Embryonic facial prominence (tissue), 1 donor: ENCODE measurements at regions not wholly inside any gene's neighbourhood (a gene's known extent, or its start where the extent isn't known, plus 50 kb on each side); places are given as distances from the start of the nearest gene placed in this dataset.

Experiments used
- DNase-seq: peaks from one replicate; pipeline ENCODE4 v3.0.0-alpha.2; 2016; ENCODE audit errors: extremely low spot score

DNA sequence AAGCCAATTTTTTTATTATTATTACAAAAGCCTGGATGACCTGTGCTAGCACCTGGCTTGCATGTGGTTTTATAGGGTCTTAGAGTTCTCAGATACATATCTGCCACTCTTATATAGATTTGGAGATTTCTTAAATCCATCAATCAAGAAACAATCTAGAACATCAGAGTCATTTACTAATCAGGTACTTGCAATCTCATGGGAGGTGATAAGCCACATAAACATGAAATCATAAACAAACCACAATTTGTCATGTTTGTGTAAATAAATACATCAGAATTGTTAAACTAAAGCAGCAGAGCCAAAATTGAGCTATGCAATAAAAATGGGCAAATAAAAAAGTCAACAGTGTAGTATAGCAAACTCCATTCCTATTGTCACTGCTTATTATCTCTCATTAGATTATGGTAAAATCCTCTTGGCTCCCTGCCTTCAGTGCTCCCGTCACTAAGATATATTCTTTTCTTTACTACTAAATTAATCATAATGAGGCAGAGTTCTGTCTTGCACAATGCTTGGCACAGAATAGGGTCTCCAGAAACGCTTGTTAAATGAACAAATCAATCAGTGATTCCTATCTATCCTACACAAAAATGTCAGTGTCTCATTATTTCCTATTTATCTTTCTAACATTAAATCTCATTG is 108.7 kb upstream of the TTC29 start:
- no peak for DNase-seq

GRCh38 chr4:147056940-147057610 is 111.4 kb upstream of the TTC29 start:
- no peak for DNase-seq

DNA sequence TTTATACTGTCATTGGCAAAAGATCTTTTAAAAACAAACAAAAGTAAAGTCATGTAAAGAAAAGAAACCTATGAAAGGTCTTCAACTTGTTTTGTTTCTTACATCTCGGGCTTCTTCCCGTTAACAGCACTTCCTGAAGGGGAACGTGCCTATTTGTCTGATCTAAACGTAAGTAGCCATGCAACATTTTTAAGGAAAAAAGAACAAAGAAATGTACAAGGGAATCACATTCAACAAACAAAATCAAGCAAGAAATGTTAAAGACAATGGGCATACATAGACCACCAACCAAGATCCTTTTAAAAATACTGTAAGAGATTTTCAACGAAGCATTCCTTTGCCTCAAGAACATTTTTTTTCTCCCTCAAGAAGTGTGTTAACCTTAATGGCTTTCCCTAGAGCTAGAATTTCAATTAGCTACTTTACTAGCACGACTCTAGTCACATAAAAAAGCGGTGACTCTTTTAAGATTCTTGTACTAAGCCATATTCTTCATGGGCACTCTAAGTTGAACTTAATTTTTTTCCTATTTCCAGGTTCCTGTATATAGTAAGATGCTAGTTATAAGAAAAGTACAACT is 112.0 kb upstream of the TTC29 start:
- DNase-seq = no peak

DNA sequence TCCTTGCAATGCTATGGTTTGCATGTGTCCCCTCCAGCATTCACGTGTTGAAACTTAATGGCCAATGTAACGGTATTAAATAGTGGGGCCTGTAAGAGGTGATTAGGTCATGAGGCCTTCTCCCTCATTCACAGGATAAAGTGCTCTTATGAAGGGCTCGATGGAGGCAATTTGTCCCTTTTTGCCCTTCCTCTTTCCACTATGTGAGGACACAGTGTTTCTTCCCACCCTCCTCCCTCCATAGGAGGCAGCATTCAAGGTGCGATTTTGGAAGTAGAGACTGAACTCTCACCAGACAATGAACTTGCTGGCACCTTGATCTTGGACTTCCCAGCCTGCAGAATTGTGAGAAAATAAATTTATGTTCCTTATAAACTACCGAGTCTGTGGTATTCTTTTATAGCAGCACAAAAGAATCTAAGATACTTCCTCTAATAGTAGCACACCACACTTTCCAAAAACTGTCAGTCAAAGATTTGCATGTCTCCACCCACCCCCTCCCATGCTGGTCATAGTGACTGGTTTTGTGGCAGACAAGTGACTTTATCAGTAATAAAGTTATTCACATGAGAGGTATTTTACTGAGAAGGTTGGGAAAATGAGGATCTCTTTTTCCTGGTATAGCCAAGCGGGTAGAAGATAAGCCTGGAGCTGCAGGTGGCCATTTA is 113.5 kb upstream of the TTC29 start:
- DNase-seq = no peak

- DNase-seq = peak; percentile 13
Measured at GRCh38 chr4:147060151-147060931, 114.7 kb upstream of the TTC29 start.

DNA sequence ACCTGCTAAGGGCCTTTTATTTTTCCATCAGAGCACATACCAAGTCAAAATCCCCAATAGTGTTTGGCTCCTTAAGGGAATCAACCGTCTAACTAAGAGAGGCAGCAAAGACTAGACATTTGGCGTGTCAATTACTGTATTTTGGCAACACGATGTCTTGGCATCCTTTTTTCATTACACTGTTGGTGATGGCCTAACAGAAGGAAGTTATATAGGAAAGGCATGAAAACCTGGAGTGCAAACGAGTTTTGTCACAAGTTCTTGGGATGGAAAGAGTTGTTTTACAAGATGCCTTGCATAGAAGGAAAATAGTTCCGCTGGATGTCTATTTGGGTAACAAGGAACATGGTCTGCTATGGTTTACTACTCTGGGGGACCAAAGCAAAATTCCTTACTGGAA is 119.2 kb upstream of the TTC29 start:
- DNase-seq = no peak

DNA sequence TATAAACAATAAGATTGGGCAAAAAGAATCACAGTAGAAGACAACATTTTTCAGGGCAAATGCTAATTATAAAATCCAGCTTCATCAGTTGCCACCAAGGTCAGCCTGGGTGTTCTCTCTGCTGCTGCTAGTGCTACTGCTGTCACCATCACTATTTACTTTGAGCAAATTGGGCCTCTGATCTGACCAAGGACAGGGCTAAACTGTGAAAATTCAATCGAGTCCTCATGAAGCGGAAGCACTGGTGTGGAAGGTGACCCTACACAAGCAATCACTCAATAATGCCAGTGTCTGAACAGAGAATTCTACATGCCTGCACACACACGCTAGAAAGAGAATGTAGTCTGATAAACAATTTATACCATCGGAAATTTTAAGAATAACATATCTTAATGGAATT is 122.9 kb upstream of the TTC29 start:
- no peak for DNase-seq

GRCh38 chr4:147071209-147071740 is 125.6 kb upstream of the TTC29 start:
- no peak for DNase-seq

DNA sequence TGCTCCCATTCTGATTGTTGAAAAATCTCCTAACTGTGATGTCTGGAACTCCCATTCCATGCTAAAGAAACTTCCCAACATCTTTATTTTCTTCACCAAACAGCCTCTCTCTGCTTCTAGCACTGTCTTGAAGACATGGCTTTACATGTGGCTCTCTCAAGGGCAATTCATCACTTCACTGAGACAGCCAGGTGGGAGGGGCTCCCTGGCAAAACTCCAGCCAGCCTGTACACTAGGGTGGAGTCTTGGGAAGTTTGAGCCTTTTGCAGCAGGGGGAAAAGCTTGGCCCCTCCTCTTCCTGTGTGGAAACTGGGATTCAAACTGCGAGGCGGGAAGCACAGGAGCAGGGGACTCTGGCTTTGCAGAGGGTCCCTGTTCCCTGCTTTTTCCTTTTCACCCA is 130.5 kb upstream of the TTC29 start:
- DNase-seq = no peak

DNA sequence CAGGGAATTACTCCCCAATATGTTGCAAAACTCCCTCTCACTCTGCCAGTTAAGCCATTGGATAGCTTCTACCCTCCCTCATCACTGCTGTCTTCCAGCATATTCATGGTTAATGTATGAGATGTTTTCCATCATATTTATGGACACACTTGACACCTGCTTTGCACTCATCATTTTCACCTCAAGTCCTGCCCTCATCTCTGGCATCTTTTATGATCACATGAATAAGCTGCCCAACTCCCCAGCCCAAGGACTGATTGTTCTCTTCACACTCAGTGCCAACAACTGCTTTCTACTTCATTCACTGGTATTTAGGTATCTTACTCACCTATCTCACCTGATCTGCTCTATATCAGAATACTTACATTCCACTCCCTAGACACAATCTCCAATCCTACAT is 131.1 kb upstream of the TTC29 start:
- no peak for DNase-seq

DNA sequence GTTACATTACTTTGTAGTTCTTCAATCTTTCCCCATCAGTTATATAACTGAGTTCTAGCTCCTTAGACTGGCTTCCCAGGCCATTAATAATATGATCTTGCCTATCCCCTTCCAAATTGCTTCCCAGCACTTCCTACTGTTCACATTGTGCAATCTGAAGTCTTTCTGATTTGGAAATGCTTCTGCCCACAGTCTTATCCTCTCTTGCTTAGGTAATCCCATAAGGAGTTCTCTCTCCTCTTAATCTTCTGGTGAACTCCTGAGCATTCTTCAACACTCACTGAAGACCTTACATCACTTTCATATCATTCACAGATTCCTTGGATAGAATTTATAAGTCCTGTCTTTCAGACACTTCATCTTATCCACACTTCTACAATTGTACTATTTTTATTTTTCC is 132.7 kb upstream of the TTC29 start:
- DNase-seq = no peak

- DNase-seq = no peak
Measured at GRCh38 chr4:147078875-147079658, 133.4 kb upstream of the TTC29 start.

- no peak for DNase-seq
Measured at GRCh38 chr4:147084861-147085260, 139.2 kb upstream of the TTC29 start.

- no peak for DNase-seq
Measured at GRCh38 chr4:147085781-147086180, 140.1 kb upstream of the TTC29 start.

DNA sequence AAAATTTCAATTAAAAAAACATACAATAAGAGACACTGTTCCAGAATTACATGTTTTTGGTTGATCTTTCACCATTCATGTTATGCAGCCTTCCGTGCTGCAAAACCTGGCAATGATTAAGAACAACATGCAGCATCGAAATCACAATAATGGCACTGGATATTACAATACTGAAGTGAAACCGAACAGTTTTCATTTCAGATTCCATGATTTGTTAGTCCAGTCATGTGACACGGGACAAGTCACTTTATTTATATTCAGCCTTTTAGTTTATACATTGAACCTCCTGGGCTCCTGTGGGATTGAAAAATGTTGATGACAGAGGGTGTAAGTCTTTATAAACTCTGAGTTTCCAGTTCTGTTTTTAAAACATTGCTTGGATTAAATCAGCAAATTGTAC is 142.5 kb upstream of the TTC29 start:
- DNase-seq = no peak

DNA sequence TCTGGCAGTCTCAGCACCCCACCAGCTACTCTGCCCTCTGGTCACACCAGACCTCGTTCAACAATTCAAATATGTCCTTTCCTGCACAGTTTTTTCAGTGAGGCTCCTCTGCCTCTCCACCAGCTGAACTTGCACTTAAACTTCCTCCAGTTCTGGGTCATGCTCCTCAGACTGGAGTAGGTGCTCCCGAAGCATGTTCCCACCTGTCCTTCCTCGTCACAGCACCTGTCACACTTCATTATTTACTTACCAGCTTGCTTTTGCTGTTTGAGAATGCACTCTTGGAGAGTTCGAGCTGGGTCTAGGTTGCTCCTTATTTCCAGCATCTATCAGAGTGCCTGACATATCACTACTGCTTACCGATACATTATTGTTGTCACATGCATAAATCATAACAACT is 144.8 kb upstream of the TTC29 start:
- DNase-seq = no peak

GRCh38 chr4:147093206-147093605 is 147.5 kb upstream of the TTC29 start:
- DNase-seq = no peak

GRCh38 chr4:147094238-147094637 is 148.6 kb upstream of the TTC29 start:
- no peak for DNase-seq

GRCh38 chr4:147096667-147097604 is 151.3 kb upstream of the TTC29 start:
- peak; percentile 79 for DNase-seq

DNA sequence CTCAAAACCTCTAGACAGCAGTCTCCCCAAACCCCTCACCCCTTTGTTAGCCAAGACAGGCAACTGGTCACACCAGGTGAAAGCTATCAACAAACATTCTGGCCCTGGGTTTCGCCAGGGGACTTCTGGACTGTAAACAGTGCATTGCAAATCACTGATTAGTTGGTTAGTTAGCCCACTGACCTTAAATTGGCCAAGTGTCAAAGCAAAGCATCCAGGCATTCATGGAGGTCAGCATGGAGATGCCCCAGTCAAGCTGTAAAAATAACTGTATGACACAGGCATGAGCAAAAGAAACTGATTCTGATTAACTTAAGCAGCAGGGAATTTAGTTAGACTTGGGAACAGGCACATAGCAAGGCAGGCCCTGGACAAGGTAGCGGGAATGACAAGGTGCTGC is 156.0 kb upstream of the TTC29 start:
- no peak for DNase-seq
